CD14-positive monocyte (primary cell): ENCODE measurements at regions not wholly inside any gene's neighbourhood (a gene's known extent, or its start where the extent isn't known, plus 50 kb on each side); places are given as distances from the start of the nearest gene placed in this dataset.

Experiments
- DNase-seq, 3 donors: peaks; one replicate each; pipeline ENCODE4 v3.0.0-alpha.2; 2011 to 2022
- H2AFZ ChIP-seq: 2 replicates; pipeline ENCODE4 v1.6.0; 2012; ENCODE audit warnings: mild to moderate bottlenecking, low read depth, low read length, inconsistent platforms; ENCODE audit not compliant: insufficient read depth, poor library complexity, severe bottlenecking
- H3K27ac ChIP-seq, 2 donors: 1 replicate in 1 of 2; 2 replicates in 1 of 2; pipeline ENCODE4 v1.5.1; 2012 to 2013; ENCODE audit warnings: low read length in 2 of 2, control low read depth in 1 of 2, inconsistent platforms in 1 of 2, low read depth in 1 of 2, mild to moderate bottlenecking in 1 of 2
- H3K27me3 ChIP-seq, 2 donors: one replicate each; pipeline versions ENCODE4 v1.6.0 to v1.6.1; 2011 to 2013; ENCODE audit warnings: low read length in 2 of 2; ENCODE audit not compliant: control insufficient read depth in 2 of 2, insufficient read depth in 2 of 2
- H3K36me3 ChIP-seq, 2 donors: replicated peaks in 1 of 2; 1 replicate in 1 of 2; 2 replicates in 1 of 2; pipeline versions ENCODE4 v1.5.1 to v1.6.1; 2012 to 2013; ENCODE audit warnings: low read length in 2 of 2, control low read depth in 1 of 2, inconsistent platforms in 1 of 2, mild to moderate bottlenecking in 1 of 2; ENCODE audit not compliant: insufficient read depth in 2 of 2, control insufficient read depth in 1 of 2
- H3K4me1 ChIP-seq, 2 donors: 1 replicate in 1 of 2; 2 replicates in 1 of 2; pipeline versions ENCODE4 v1.5.1 to v1.6.1; 2012 to 2013; ENCODE audit warnings: low read length in 2 of 2, control low read depth in 1 of 2, inconsistent platforms in 1 of 2, mild to moderate bottlenecking in 1 of 2, moderate library complexity in 1 of 2; ENCODE audit not compliant: insufficient read depth in 2 of 2, control insufficient read depth in 1 of 2
- H3K4me2 ChIP-seq: replicated peaks from 2 replicates; pipeline ENCODE3; 2012; ENCODE audit warnings: low read length, moderate library complexity, mild to moderate bottlenecking; ENCODE audit not compliant: poor library complexity, severe bottlenecking; ENCODE audit errors: extremely low read depth
- H3K4me3 ChIP-seq, 3 experiments: fragments of 200-600 bp in 1 of 3; sonication (generic) in 1 of 3; replicated peaks in 1 of 3; 1 replicate in 2 of 3; 2 replicates in 1 of 3; pipeline ENCODE4 v1.5.1; 2011 to 2013; ENCODE audit warnings: low read length in 3 of 3, mild to moderate bottlenecking in 3 of 3, control low read depth in 2 of 3, low read depth in 2 of 3, inconsistent platforms in 1 of 3, moderate library complexity in 1 of 3
- H3K79me2 ChIP-seq: 2 replicates; pipeline ENCODE4 v1.6.0; 2012; ENCODE audit warnings: mild to moderate bottlenecking, control low read depth, inconsistent platforms, low read length, moderate library complexity; ENCODE audit not compliant: insufficient read depth
- H3K9ac ChIP-seq: 2 replicates; pipeline ENCODE4 v1.6.0; 2017; ENCODE audit warnings: low read length, mild to moderate bottlenecking; ENCODE audit not compliant: insufficient read depth, poor library complexity, severe bottlenecking
- H3K9me3 ChIP-seq, 2 donors: replicated peaks in 1 of 2; 1 replicate in 1 of 2; 2 replicates in 1 of 2; pipeline versions ENCODE4 v1.5.1 to v1.6.1; 2012 to 2013; ENCODE audit warnings: low read length in 2 of 2, control low read depth in 1 of 2; ENCODE audit not compliant: control insufficient read depth in 1 of 2, insufficient read depth in 1 of 2
- H4K20me1 ChIP-seq: 2 replicates; pipeline ENCODE4 v1.6.0; 2012; ENCODE audit warnings: mild to moderate bottlenecking, low read length, control low read depth, moderate library complexity; ENCODE audit not compliant: insufficient read depth
- H3K27ac Mint-ChIP-seq, 7 donors: one replicate each; pipeline ENCODE4 v1.8.0; 2020; ENCODE audit warnings: mild to moderate bottlenecking in 7 of 7, mixed read lengths in 7 of 7, moderate library complexity in 6 of 7, inconsistent platforms in 2 of 7
- H3K27me3 Mint-ChIP-seq, 3 donors: one replicate each; pipeline ENCODE4 v1.8.0; 2021 to 2022; ENCODE audit warnings: low read depth in 3 of 3, mild to moderate bottlenecking in 3 of 3, mixed read lengths in 3 of 3, moderate library complexity in 3 of 3, inconsistent platforms in 1 of 3
- H3K36me3 Mint-ChIP-seq, 2 donors: one replicate each; pipeline ENCODE4 v1.8.0; 2020; ENCODE audit warnings: mixed read lengths in 2 of 2, inconsistent platforms in 1 of 2, mild to moderate bottlenecking in 1 of 2
- H3K4me1 Mint-ChIP-seq: one replicate; pipeline ENCODE4 v1.8.0; 2020; ENCODE audit warnings: mild to moderate bottlenecking, mixed read lengths
- H3K4me3 Mint-ChIP-seq, 2 donors: one replicate each; pipeline ENCODE4 v1.8.0; 2020; ENCODE audit warnings: mild to moderate bottlenecking in 2 of 2, mixed read lengths in 2 of 2, moderate library complexity in 1 of 2
- H3K9me3 Mint-ChIP-seq, 7 donors: one replicate each; pipeline ENCODE4 v1.8.0; 2020 to 2022; ENCODE audit warnings: mixed read lengths in 7 of 7, mild to moderate bottlenecking in 6 of 7, moderate library complexity in 6 of 7, inconsistent platforms in 2 of 7
- WGBS: methylation state at CpG from one replicate; pipeline ENCODE4 v1.1.5; 2013; ENCODE audit warnings: missing lambda C conversion rate; ENCODE audit not compliant: insufficient coverage; 5-methylcytosine and 5-hydroxymethylcytosine counted together
- intact Hi-C, 2 donors: fragments of 100-400 bp; cut with micrococcal nuclease; formaldehyde crosslinking; loops; one replicate each; pipeline versions ENCODE4 v1.15.0 to v1.15.1; 2023
- TF ChIP-seq, protein P1 (sequence below): fragments of 200-600 bp; IDR thresholded peaks from one replicate; pipeline ENCODE4 v1.8.0; 2022; ENCODE audit warnings: antibody characterized with exemption, mild to moderate bottlenecking

DNA sequence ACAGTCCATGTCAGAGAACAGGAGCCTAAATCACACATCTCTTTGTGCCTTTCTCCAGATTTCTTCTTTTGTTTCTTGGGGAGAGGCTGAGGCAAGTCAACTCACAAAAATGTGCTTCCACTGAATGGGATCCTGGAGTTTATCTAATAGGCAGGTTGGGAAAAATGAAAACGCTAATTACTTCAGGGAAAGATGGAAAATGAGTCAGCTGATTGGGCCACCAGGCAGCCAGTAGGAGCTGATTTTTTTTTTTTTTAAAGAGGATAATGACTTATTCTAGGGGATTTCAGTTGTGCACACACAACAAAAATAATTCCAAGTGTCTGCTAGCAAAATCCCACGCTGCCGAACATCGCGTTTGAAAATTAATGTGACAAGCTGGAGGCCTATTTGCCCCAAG, 412.8 kb upstream of the ZMIZ1 start:
- peaks cover 1% of the 10 kb centered on the region for H3K4me1 Mint-ChIP-seq
- 100% methylated on average over 1 of the region's 5 CpGs for WGBS
- Histone ChIP-seq H3K27me3 (peaks cover 0 to 2% of the 10 kb centered on the region in 2 donors), H3K9ac (no peak overlapping the region), H3K4me1 (no peaks in the 10 kb centered on the region), H3K79me2 (no peaks in the 10 kb centered on the region), H3K9me3 (no peaks in the 10 kb centered on the region), H3K36me3 (no peaks in the 10 kb centered on the region), H3K27ac (no peak overlapping the region), H4K20me1 (no peaks in the 10 kb centered on the region), H3K4me3 (no peak overlapping the region), H2AFZ (no peak overlapping the region), H3K4me2 (no peak overlapping the region)
- no peak overlapping the region for H3K4me3 Mint-ChIP-seq
- TF ChIP-seq, protein P1, sequence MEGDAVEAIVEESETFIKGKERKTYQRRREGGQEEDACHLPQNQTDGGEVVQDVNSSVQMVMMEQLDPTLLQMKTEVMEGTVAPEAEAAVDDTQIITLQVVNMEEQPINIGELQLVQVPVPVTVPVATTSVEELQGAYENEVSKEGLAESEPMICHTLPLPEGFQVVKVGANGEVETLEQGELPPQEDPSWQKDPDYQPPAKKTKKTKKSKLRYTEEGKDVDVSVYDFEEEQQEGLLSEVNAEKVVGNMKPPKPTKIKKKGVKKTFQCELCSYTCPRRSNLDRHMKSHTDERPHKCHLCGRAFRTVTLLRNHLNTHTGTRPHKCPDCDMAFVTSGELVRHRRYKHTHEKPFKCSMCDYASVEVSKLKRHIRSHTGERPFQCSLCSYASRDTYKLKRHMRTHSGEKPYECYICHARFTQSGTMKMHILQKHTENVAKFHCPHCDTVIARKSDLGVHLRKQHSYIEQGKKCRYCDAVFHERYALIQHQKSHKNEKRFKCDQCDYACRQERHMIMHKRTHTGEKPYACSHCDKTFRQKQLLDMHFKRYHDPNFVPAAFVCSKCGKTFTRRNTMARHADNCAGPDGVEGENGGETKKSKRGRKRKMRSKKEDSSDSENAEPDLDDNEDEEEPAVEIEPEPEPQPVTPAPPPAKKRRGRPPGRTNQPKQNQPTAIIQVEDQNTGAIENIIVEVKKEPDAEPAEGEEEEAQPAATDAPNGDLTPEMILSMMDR: no peak
- intact Hi-C loops: loop anchor here (5.0 to 10.0 kb wide), 3 partner anchors 129 to 609 kb away; no protein-coding TSS in a partner anchor
- H3K27ac Mint-ChIP-seq: no peak overlapping the region
- H3K27me3 Mint-ChIP-seq: peaks cover 2 to 7% (median 4%) of the 10 kb centered on the region in 3 donors
- peaks cover 0 to 2% (median 0%) of the 10 kb centered on the region in 7 donors for H3K9me3 Mint-ChIP-seq
- DNase-seq: no peak
- H3K36me3 Mint-ChIP-seq: no peaks in the 10 kb centered on the region

DNA sequence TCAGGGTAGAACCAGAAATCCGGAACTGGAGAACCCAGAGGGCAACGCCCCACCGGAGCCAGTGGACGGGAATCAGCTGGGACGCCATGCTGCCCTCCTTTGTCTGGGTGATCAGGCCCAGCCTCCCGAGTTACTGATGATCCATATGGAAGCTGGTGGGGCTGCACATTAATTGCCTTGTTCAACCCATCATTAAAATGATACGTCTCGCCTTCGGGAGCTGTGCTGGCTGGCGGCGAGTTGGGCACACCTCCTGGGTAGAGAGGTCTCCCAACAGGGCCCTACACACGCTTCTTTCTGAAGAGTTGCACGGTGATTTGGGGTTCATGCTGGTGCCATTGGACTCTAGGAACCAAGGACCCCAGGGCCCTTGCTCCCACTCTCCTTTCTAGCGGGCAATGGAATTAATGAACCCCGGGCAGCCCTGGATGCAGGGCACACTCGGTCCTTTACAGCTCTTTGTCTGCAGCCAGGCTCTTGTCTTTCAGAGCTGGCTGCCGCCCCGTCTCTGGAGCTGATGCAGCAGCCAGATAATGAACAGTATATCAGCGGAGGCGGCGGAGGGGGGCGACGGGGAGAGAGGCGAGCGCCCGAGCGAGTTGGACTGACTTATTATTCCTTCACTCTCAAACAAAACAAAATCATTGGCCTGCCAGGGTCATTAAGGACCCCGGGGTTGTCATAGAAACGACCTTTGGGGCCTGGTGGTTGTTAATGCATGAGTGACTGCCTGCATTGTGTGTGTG, 412.2 kb upstream of the ZMIZ1 start:
- Mint-ChIP-seq H3K36me3 (no peaks in the 10 kb centered on the region), H3K27me3 (peaks cover 2 to 5% (median 4%) of the 10 kb centered on the region in 3 donors), H3K9me3 (peaks cover 0 to 1% (median 0%) of the 10 kb centered on the region in 7 donors), H3K4me3 (no peak overlapping the region), H3K27ac (no peak overlapping the region), H3K4me1 (peaks cover 1% of the 10 kb centered on the region)
- no peak overlapping the region for H3K27ac ChIP-seq
- H3K9ac ChIP-seq: no peak overlapping the region
- no peak overlapping the region for H3K4me2 ChIP-seq
- TF ChIP-seq, protein P1: no peak
- H3K4me1 ChIP-seq: no peaks in the 10 kb centered on the region
- H3K4me3 ChIP-seq: no peak overlapping the region
- WGBS: 95% methylated on average over 17 of the region's 29 CpGs
- H2AFZ ChIP-seq: no peak overlapping the region
- H3K9me3 ChIP-seq: no peaks in the 10 kb centered on the region
- no peaks in the 10 kb centered on the region for H3K79me2 ChIP-seq
- no peaks in the 10 kb centered on the region for H4K20me1 ChIP-seq
- no peaks in the 10 kb centered on the region for H3K36me3 ChIP-seq
- intact Hi-C loops: loop anchor here (5.0 to 10.0 kb wide), 3 partner anchors 128 to 609 kb away; no protein-coding TSS in a partner anchor
- no peak for DNase-seq
- H3K27me3 ChIP-seq: peaks cover 0 to 2% of the 10 kb centered on the region in 2 donors
